ENCODE measurements at regions not wholly inside any gene's neighbourhood (a gene's known extent, or its start where the extent isn't known, plus 50 kb on each side); places are given as distances from the start of the nearest gene placed in this dataset.

- no peak for DNase-seq (ENCODE audit: low read depth in 2 of 2)
These were observed 135.6 kb upstream of the PTPN1 start for GRCh38 chr20:50374541-50375078.

- no peak for DNase-seq (ENCODE audit: low read depth in 2 of 2)
These were observed 133.8 kb upstream of the PTPN1 start for GRCh38 chr20:50376179-50376887.

- DNase-seq (ENCODE audit: low read depth in 2 of 2) = no peak
These were observed 133.2 kb upstream of the PTPN1 start for GRCh38 chr20:50376888-50377459.

GRCh38 chr20:50378170-50379000, 131.8 kb upstream of the PTPN1 start:
- DNase-seq (ENCODE audit: low read depth in 2 of 2) = no peak

GRCh38 chr20:50379049-50379990, 130.9 kb upstream of the PTPN1 start:
- DNase-seq (ENCODE audit: low read depth in 2 of 2) = peak; percentile 56 to 66

- no peak for DNase-seq (ENCODE audit: low read depth in 2 of 2)
These were observed 130.0 kb upstream of the PTPN1 start for GRCh38 chr20:50379991-50380696.

GRCh38 chr20:50380697-50381040, 129.5 kb upstream of the PTPN1 start:
- DNase-seq (ENCODE audit: low read depth in 2 of 2) = peak in 1 of 2 donors; percentile 45

GRCh38 chr20:50381075-50381732, 129.0 kb upstream of the PTPN1 start:
- DNase-seq (ENCODE audit: low read depth in 2 of 2) = no peak

GRCh38 chr20:50381771-50382593, 128.2 kb upstream of the PTPN1 start:
- peak in 1 of 2 donors; percentile 15 for DNase-seq (ENCODE audit: low read depth in 2 of 2)

- DNase-seq (ENCODE audit: low read depth in 2 of 2) = no peak
These were observed 124.2 kb upstream of the PTPN1 start for GRCh38 chr20:50385733-50386640.

- DNase-seq (ENCODE audit: low read depth in 2 of 2) = no peak
These were observed 123.6 kb upstream of the PTPN1 start for GRCh38 chr20:50386641-50386960.

GRCh38 chr20:50387218-50387995, 122.8 kb upstream of the PTPN1 start:
- no peak for DNase-seq (ENCODE audit: low read depth in 2 of 2)

GRCh38 chr20:50387996-50388332, 122.2 kb upstream of the PTPN1 start:
- DNase-seq (ENCODE audit: low read depth in 2 of 2) = no peak

- DNase-seq (ENCODE audit: low read depth in 2 of 2) = no peak
These were observed 121.3 kb upstream of the PTPN1 start for GRCh38 chr20:50388733-50389437.

- no peak for DNase-seq (ENCODE audit: low read depth in 2 of 2)
These were observed 120.8 kb upstream of the PTPN1 start for GRCh38 chr20:50389438-50389807.

GRCh38 chr20:50389808-50390684, 120.1 kb upstream of the PTPN1 start:
- DNase-seq (ENCODE audit: low read depth in 2 of 2) = no peak

Measured in dermis microvascular lymphatic vessel endothelial cell (primary cell).